ENCODE measurements at regions not wholly inside any gene's neighbourhood (a gene's known extent, or its start where the extent isn't known, plus 50 kb on each side); places are given as distances from the start of the nearest gene placed in this dataset.
A peak's percentile ranks its signal among the peaks of the same experiment; 100 is the strongest.

DNA sequence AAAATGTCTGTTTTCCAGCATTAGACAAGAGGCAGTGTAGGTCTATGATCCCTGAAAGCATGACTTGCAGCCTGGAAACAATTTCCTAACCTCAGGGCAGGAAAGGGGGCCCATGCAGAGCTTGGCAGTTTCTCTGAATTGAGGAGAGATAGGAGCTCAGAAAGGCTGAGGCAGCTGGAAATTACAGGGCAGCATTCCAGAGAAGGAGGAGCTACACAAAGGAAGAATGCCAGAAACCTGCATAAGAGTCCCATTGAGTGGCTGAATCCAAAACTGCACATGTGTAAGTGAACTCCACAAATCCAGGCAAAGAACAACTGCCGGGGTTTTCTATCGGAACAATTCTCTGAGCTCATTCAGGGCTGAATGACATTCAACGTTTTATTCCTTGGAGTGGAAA, 346.8 kb downstream of the PIK3R1 start:
- DNase-seq (ENCODE audit: low read depth, low spot score): peak; percentile 78

GRCh38 chr5:68565427-68565826, 349.9 kb downstream of the PIK3R1 start:
- peak; percentile 22 for DNase-seq (ENCODE audit: low read depth, low spot score)

- DNase-seq (ENCODE audit: low read depth, low spot score): no peak
Observed at GRCh38 chr5:68576805-68577204, 361.2 kb downstream of the PIK3R1 start.

DNA sequence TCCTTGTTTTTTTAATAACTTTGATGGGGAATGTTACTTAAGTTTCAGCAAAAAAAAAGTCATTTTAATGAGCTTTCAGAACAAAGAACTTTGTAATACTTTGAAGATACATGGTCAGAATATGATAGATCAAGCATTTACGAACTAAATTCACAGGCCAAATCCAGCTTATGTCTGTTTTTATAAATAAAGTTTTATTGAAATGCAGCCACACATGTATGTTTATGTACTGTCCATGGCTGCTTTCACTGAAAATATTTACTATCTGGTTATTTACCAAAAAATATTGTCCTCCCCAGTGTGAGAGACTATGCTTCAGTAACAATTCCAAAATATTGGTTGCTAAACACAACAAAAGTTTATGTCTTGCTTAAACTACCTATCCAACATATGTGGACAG, 366.7 kb downstream of the PIK3R1 start:
- DNase-seq (ENCODE audit: low read depth, low spot score): no peak

DNA sequence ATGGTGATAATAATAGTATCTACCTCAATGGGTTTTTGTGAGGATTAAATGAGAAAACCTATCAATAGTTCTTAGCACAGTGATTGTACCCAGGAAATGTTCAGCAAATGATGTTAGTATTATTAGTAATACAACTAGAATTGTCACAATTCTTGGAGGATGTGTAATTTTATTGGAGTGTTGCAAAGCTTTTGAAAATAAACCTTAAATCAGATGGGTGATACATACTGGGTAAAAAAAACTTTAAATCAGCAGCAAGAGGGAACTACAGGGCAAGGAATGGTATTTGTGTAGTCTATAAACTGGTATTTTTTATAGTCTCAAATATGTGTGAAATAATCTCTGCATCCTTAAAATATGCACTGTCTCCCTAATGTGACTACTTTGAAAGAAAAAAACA, 371.6 kb downstream of the PIK3R1 start:
- no peak for DNase-seq (ENCODE audit: low read depth, low spot score)

- no peak for DNase-seq (ENCODE audit: low read depth, low spot score)
Observed at GRCh38 chr5:68591850-68592249, 376.3 kb downstream of the PIK3R1 start.

- DNase-seq (ENCODE audit: low read depth, low spot score): no peak
Observed at GRCh38 chr5:68592351-68592750, 376.8 kb downstream of the PIK3R1 start.

DNA sequence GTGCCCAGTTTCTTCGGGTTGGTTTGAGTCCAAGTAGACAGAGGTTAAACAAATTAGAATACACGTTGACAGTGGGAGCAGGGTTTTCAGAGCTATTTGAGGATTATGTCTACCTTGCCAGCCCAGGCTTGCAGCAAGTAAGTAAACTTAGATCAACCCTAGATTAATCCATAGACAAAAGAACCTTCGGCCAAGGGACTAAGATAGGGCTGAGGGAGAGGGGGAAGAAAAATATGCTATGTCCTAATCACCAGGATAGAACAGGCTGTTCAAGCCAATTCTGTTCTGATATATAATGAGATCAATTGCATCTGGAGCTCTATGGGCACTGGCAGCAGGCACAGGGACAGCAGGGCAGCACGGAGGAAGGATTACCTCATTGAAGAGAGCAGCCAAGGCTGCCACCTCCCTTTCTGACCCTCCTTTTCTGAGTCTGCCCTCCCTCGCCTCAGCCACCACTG, 377.7 kb downstream of the PIK3R1 start:
- no peak for DNase-seq (ENCODE audit: low read depth, low spot score)

- no peak for DNase-seq (ENCODE audit: low read depth, low spot score)
Observed at GRCh38 chr5:68612972-68613371, 397.4 kb downstream of the PIK3R1 start.

- DNase-seq (ENCODE audit: low read depth, low spot score): no peak
Observed at GRCh38 chr5:68618501-68618900, 402.9 kb downstream of the PIK3R1 start.

DNA sequence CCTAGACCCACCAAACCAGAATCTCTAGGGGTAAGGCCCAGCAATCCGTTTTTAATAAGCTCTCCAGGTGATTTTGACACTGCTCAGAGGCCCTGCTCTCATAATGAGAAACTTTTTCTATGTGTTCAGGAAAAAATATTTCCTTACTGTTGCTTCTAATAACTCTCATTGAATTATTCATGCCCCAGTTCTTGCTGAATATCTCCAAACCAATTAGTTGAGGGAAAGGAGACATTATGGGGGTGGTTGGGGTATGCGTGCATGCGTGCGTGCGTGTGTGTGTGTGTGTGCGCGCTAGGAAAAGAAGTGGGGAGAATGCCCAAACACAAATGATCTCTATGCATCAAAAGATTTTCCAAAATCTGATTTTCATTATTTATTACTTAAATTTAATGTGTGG, 411.4 kb downstream of the PIK3R1 start:
- DNase-seq (ENCODE audit: low read depth, low spot score): no peak

- DNase-seq (ENCODE audit: low read depth, low spot score): no peak
Observed at GRCh38 chr5:68628082-68628814, 412.7 kb downstream of the PIK3R1 start.

- DNase-seq (ENCODE audit: low read depth, low spot score): no peak
Observed at GRCh38 chr5:68630354-68630753, 414.8 kb downstream of the PIK3R1 start.

- no peak for DNase-seq (ENCODE audit: low read depth, low spot score)
Observed at GRCh38 chr5:68631884-68632283, 416.3 kb downstream of the PIK3R1 start.

- no peak for DNase-seq (ENCODE audit: low read depth, low spot score)
Observed at GRCh38 chr5:68641211-68641610, 425.7 kb downstream of the PIK3R1 start.

GRCh38 chr5:68643064-68643463, 427.5 kb downstream of the PIK3R1 start:
- no peak for DNase-seq (ENCODE audit: low read depth, low spot score)

DNA sequence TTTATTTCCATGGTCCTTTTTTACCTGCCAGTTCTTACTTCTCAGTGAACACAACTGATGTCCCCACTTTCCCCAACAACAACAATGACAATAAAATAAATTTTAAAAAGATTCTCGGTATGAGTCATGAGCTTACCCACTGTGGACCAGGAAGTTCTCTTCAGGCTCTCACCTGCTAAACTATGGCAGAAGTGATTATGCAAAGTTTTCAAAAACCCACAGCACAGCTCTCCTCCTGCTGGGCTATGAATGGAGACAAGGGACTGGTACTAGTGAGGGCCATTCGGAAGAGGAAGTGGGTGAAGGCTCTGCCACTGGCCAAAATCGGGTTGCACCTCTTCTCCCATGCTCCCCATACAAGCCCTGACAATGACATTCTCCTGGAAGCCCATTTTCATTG, 429.4 kb downstream of the PIK3R1 start:
- DNase-seq (ENCODE audit: low read depth, low spot score): no peak

DNA sequence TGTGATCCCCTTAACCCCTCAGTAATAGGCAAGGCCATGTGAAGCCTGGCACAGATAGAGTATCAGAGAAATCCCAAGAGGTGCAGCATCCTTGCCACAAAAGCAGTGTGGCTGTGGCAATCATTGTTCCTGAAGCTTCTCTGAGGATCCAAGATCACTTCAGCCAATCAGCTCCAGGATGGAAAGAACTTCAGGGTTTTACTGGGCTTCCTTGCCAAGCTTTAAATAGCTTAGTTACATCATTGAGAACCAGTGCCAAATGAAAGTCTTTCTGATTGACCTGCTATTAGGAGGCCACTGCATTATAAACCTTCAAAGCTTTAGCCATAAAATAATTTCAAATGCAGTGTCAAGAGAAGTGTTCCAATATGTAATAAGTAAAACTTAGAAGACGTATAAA, 430.6 kb downstream of the PIK3R1 start:
- DNase-seq (ENCODE audit: low read depth, low spot score): no peak

DNA sequence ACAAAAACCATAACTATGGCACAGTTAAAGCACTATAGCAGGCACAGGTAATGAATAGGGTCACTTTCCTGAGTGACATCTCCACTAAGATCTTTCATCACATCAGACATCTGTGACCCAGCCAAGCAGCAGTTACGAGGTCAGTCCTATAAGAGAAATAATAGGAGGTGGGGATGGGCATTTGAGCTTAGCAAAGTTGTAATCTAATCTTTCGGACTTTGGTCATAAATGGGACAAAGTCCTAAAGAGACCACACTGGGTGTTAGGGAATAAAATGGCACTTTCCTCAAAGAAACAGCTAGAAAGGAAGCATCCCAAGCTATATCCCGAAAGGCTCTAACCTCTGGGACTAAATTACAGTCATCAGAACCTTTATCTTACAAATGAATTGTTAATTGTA, 432.2 kb downstream of the PIK3R1 start:
- DNase-seq (ENCODE audit: low read depth, low spot score): no peak

- DNase-seq (ENCODE audit: low read depth, low spot score): no peak
Observed at GRCh38 chr5:68648944-68649857, 433.6 kb downstream of the PIK3R1 start.

GRCh38 chr5:68652534-68652965, 437.0 kb downstream of the PIK3R1 start:
- DNase-seq (ENCODE audit: low read depth, low spot score): no peak

DNA sequence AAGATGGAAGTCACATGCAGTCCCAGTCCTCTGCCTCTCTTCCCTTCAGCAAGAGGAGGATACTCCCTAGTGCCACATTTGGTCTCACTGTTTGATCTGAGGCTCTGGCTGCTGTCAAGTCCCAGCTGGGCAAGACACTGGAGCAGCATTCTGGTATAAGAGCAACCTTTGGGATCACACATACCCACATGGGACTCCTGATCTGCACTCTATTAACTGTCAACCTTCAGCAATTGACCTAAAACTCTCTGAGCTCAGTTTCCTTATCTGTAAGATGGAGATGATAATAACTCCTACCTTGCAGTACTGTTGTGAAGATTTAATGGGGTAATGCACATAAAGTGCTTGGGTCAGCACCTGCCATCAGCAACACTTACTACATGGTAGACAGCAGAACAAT, 437.9 kb downstream of the PIK3R1 start:
- no peak for DNase-seq (ENCODE audit: low read depth, low spot score)
